A673 (cell line): ENCODE measurements at regions not wholly inside any gene's neighbourhood (a gene's known extent, or its start where the extent isn't known, plus 50 kb on each side); places are given as distances from the start of the nearest gene placed in this dataset.
"Not testable (repeated sequence)": the region's sequence is repeated elsewhere in the genome, so short reads cannot be mapped to it uniquely, and the experiment has no call there.

ENCODE experiments used
- BruUV-seq: library from RNA; stranded (reverse); fragments of 400-500 nt; replicated peaks from 2 replicates; lab custom pipeline; 2021; lab: Mats Ljungman, UMichigan
- CTCF ChIA-PET: fragments of 300-600 bp; sonication (Branson Sonifier 250); formaldehyde crosslinking; loops from one replicate; lab custom pipeline; 2022; ENCODE audit warnings: antibody characterized with exemption; lab: Charles Lee
- POLR2A ChIA-PET: fragments of 300-600 bp; sonication (Branson Sonifier 250); formaldehyde crosslinking; loops from one replicate; lab custom pipeline; 2022; ENCODE audit warnings: antibody characterized with exemption; ENCODE audit not compliant: low non-redundant PET; lab: Charles Lee
- DNase-seq: peaks from one replicate; pipeline ENCODE4 v3.0.0-alpha.2; 2015; ENCODE audit warnings: low spot score
- H3K27ac ChIP-seq: fragments of 200-600 bp; sonication (generic); 2 replicates; pipeline ENCODE4 v1.5.1; 2016; ENCODE audit warnings: mixed run types, low read depth, mild to moderate bottlenecking, mixed read lengths, antibody characterized with exemption, low read length; ENCODE audit not compliant: poor library complexity, severe bottlenecking
- H3K27me3 ChIP-seq: fragments of 200-600 bp; sonication (generic); replicated peaks from 2 replicates; pipeline ENCODE4 v1.6.1; 2017; ENCODE audit warnings: mixed run types, low read depth, mild to moderate bottlenecking, mixed read lengths, antibody characterized with exemption, low read length; ENCODE audit not compliant: insufficient read depth, poor library complexity
- H3K36me3 ChIP-seq: fragments of 200-600 bp; sonication (generic); 2 replicates; pipeline ENCODE4 v1.6.1; 2016; ENCODE audit warnings: mixed run types, mild to moderate bottlenecking, mixed read lengths, antibody characterized with exemption, low read length; ENCODE audit not compliant: insufficient read depth, poor library complexity, severe bottlenecking
- H3K4me1 ChIP-seq: fragments of 200-600 bp; sonication (generic); 2 replicates; pipeline ENCODE4 v1.6.1; 2017; ENCODE audit warnings: mixed run types, mild to moderate bottlenecking, mixed read lengths, antibody characterized with exemption, low read length; ENCODE audit not compliant: insufficient read depth, poor library complexity, severe bottlenecking
- H3K4me3 ChIP-seq: fragments of 200-600 bp; sonication (generic); 2 replicates; pipeline ENCODE4 v1.5.1; 2016; ENCODE audit warnings: low read depth, mixed run types, mild to moderate bottlenecking, mixed read lengths, low read length; ENCODE audit not compliant: poor library complexity, severe bottlenecking
- H3K9me3 ChIP-seq: fragments of 200-600 bp; sonication (generic); 2 replicates; pipeline ENCODE4 v1.6.1; 2016; ENCODE audit warnings: mixed run types, low read depth, mild to moderate bottlenecking, mixed read lengths, antibody characterized with exemption, low read length; ENCODE audit not compliant: poor library complexity, severe bottlenecking
- CTCF ChIP-seq: fragments of 300-800, 200-600 bp; sonication (generic); conservative IDR thresholded peaks from 2 replicates; pipeline ENCODE4 v1.5.1; 2017; ENCODE audit warnings: low read depth, mild to moderate bottlenecking, antibody characterized with exemption, low read length, moderate library complexity, mixed read lengths
- EZH2 ChIP-seq: fragments of 200-600 bp; sonication (generic); IDR thresholded peaks from 2 replicates; pipeline ENCODE4 v1.6.1; 2017; ENCODE audit warnings: borderline replicate concordance, low read depth, mild to moderate bottlenecking, mixed read lengths, antibody characterized with exemption, low read length; ENCODE audit not compliant: poor library complexity, severe bottlenecking
- intact Hi-C: fragments of 100-400 bp; cut with micrococcal nuclease; formaldehyde crosslinking; loops from one replicate; pipeline ENCODE4 v1.10.0; 2022; ENCODE audit not compliant: unreplicated experiment

GRCh38 chr16:52113533-52114183, 433.3 kb downstream of the TOX3 start:
- Histone ChIP-seq H3K9me3 (no peaks in the 10 kb centered on the region), H3K4me1 (no peaks in the 10 kb centered on the region), H3K27me3 (no peaks in the 10 kb centered on the region), H3K27ac (no peak overlapping the region), H3K36me3 (no peaks in the 10 kb centered on the region), H3K4me3 (no peak overlapping the region)
- no TSS peak for BruUV-seq
- DNase-seq: no peak
- ChIA-PET POLR2A (no interaction called here), CTCF (interaction anchor here (0.7 kb wide), 1 partner anchor 700 kb away, joined by 3 read pairs; no protein-coding TSS in a partner anchor)
- intact Hi-C loops: no loop called here
- no peak for TF ChIP-seq CTCF
- no peak for TF ChIP-seq EZH2

- H3K27ac ChIP-seq, H3K4me3 ChIP-seq, H3K36me3 ChIP-seq, POLR2A ChIA-PET, CTCF ChIA-PET, H3K27me3 ChIP-seq, DNase-seq, H3K4me1 ChIP-seq, BruUV-seq, intact Hi-C loops, H3K9me3 ChIP-seq: not testable (repeated sequence)
Observed at GRCh38 chr16:52104993-52105392, 441.9 kb downstream of the TOX3 start.

- ChIA-PET CTCF (no interaction called here), POLR2A (no interaction called here)
- no peak overlapping the region for H3K4me3 ChIP-seq
- H3K27me3 ChIP-seq: no peaks in the 10 kb centered on the region
- no peak for DNase-seq
- H3K4me1 ChIP-seq: no peaks in the 10 kb centered on the region
- BruUV-seq: no TSS peak
- no peaks in the 10 kb centered on the region for H3K9me3 ChIP-seq
- intact Hi-C loops: no loop called here
- no peaks in the 10 kb centered on the region for H3K36me3 ChIP-seq
- TF ChIP-seq EZH2: no peak
- no peak for TF ChIP-seq CTCF
- H3K27ac ChIP-seq: no peak overlapping the region
Observed at GRCh38 chr16:52103791-52104190, 443.2 kb downstream of the TOX3 start.

- Histone ChIP-seq H3K27ac (no peak overlapping the region), H3K4me3 (no peak overlapping the region), H3K36me3 (no peaks in the 10 kb centered on the region), H3K9me3 (no peaks in the 10 kb centered on the region), H3K27me3 (no peaks in the 10 kb centered on the region), H3K4me1 (no peaks in the 10 kb centered on the region)
- BruUV-seq: no TSS peak
- CTCF ChIA-PET: no interaction called here
- POLR2A ChIA-PET: no interaction called here
- intact Hi-C loops: no loop called here
- no peak for DNase-seq
- no peak for TF ChIP-seq EZH2
- no peak for TF ChIP-seq CTCF
Observed at GRCh38 chr16:52101246-52101645, 445.7 kb downstream of the TOX3 start.
